Umbilical cord (tissue), 1 donor: ENCODE measurements at regions not wholly inside any gene's neighbourhood (a gene's known extent, or its start where the extent isn't known, plus 50 kb on each side); places are given as distances from the start of the nearest gene placed in this dataset.
"Not testable (repeated sequence)": the region's sequence is repeated elsewhere in the genome, so short reads cannot be mapped to it uniquely, and the experiment has no call there.

Experiments used
- DNase-seq: peaks from one replicate; pipeline ENCODE4 v3.0.0-alpha.2; 2015; ENCODE audit warnings: low spot score

GRCh38 chr14:76699209-76699938 is 61.9 kb upstream of the VASH1 start:
- DNase-seq: no peak

- DNase-seq: no peak
These were observed 61.2 kb upstream of the VASH1 start for GRCh38 chr14:76699939-76700590.

- DNase-seq: no peak
These were observed 59.8 kb upstream of the VASH1 start for GRCh38 chr14:76701436-76701835.

GRCh38 chr14:76701981-76702380 is 59.3 kb upstream of the VASH1 start:
- no peak for DNase-seq

- DNase-seq: no peak
These were observed 56.1 kb upstream of the VASH1 start for GRCh38 chr14:76705214-76705613.

- not testable (repeated sequence) for DNase-seq
These were observed 55.1 kb upstream of the VASH1 start for GRCh38 chr14:76706207-76706606.

- no peak for DNase-seq
These were observed 54.5 kb upstream of the VASH1 start for GRCh38 chr14:76706811-76707210.

GRCh38 chr14:76708028-76708427 is 53.2 kb upstream of the VASH1 start:
- DNase-seq: no peak

GRCh38 chr14:76708771-76709170 is 52.5 kb upstream of the VASH1 start:
- no peak for DNase-seq

- DNase-seq: peak; percentile 61
These were observed 50.9 kb upstream of the VASH1 start for GRCh38 chr14:76710056-76711010.
